IMR-90 (cell line): ENCODE measurements at regions not wholly inside any gene's neighbourhood (a gene's known extent, or its start where the extent isn't known, plus 50 kb on each side); places are given as distances from the start of the nearest gene placed in this dataset.

Experiments
- ATAC-seq: fragments of 200-7000 bp; cut with Tn5 transposase; 2 replicates; pipeline ENCODE4 v1.9.1; 2020; ENCODE audit warnings: low read depth, mild to moderate bottlenecking, moderate library complexity
- BruUV-seq: library from RNA; stranded (reverse); fragments of 400-500 nt; replicated peaks from 2 replicates; lab custom pipeline; 2021; lab: Mats Ljungman, UMichigan
- CTCF ChIA-PET: fragments of 300-600 bp; formaldehyde crosslinking; extraction: SDS; loops from one replicate; lab custom pipeline; 2021; ENCODE audit warnings: antibody characterized with exemption; lab: Yijun Ruan, JAX
- POLR2A ChIA-PET: fragments of 300-600 bp; sonication (Branson Sonifier 250); formaldehyde crosslinking; loops from one replicate; lab custom pipeline; 2022; ENCODE audit warnings: antibody characterized with exemption; ENCODE audit not compliant: unreplicated experiment; lab: Charles Lee
- DNase-seq: peaks from one replicate; pipeline ENCODE4 v3.0.0; 2013
- H2AFZ ChIP-seq: replicated peaks from 2 replicates; pipeline ENCODE3; 2013; ENCODE audit warnings: low read length, mild to moderate bottlenecking; ENCODE audit not compliant: poor library complexity
- H2AK5ac ChIP-seq: 2 replicates; pipeline ENCODE4 v1.6.1; 2013; ENCODE audit warnings: low read depth, low read length, inconsistent platforms
- H2AK9ac ChIP-seq: replicated peaks from 2 replicates; pipeline ENCODE3; 2013; ENCODE audit warnings: mild to moderate bottlenecking, low read depth, low read length, moderate library complexity; ENCODE audit not compliant: poor library complexity
- H2BK120ac ChIP-seq: 2 replicates; pipeline ENCODE4 v1.6.1; 2013; ENCODE audit warnings: low read depth, low read length, inconsistent platforms
- H2BK15ac ChIP-seq: 3 replicates; pipeline ENCODE4 v1.6.1; 2013; ENCODE audit warnings: low read depth, low read length, inconsistent platforms
- H2BK20ac ChIP-seq: 2 replicates; pipeline ENCODE4 v1.6.1; 2013; ENCODE audit warnings: low read depth, mild to moderate bottlenecking, inconsistent platforms, low read length, moderate library complexity
- H2BK5ac ChIP-seq: 2 replicates; pipeline ENCODE4 v1.6.1; 2013; ENCODE audit warnings: mild to moderate bottlenecking, low read depth, low read length, inconsistent platforms; ENCODE audit not compliant: poor library complexity, severe bottlenecking
- H3K14ac ChIP-seq: replicated peaks from 2 replicates; pipeline ENCODE4 v1.6.1; 2013; ENCODE audit warnings: low read depth, low read length, inconsistent platforms
- H3K18ac ChIP-seq: 2 replicates; pipeline ENCODE4 v1.6.1; 2013; ENCODE audit warnings: low read depth, low read length, control low read depth
- H3K23ac ChIP-seq: 2 replicates; pipeline ENCODE4 v1.6.1; 2013; ENCODE audit warnings: low read depth, low read length, inconsistent platforms
- H3K27ac ChIP-seq: 2 replicates; pipeline ENCODE4 v1.5.1; 2013; ENCODE audit warnings: mild to moderate bottlenecking, control low read depth, low read length; ENCODE audit not compliant: insufficient read depth
- H3K27me3 ChIP-seq: 2 replicates; pipeline ENCODE4 v1.6.1; 2013; ENCODE audit warnings: low read length; ENCODE audit not compliant: control insufficient read depth, insufficient read depth
- H3K36me3 ChIP-seq: 2 replicates; pipeline ENCODE4 v1.6.1; 2013; ENCODE audit warnings: low read length, mixed read lengths; ENCODE audit not compliant: control insufficient read depth, insufficient read depth
- H3K4ac ChIP-seq: 2 replicates; pipeline ENCODE4 v1.6.1; 2013; ENCODE audit warnings: low read depth, low read length, inconsistent platforms
- H3K4me1 ChIP-seq: 2 replicates; pipeline ENCODE4 v1.6.1; 2013; ENCODE audit warnings: low read length, mixed read lengths; ENCODE audit not compliant: control insufficient read depth, insufficient read depth
- H3K4me2 ChIP-seq: 2 replicates; pipeline ENCODE4 v1.6.1; 2013; ENCODE audit warnings: low read depth, mild to moderate bottlenecking, control low read depth, low read length, moderate library complexity
- H3K4me3 ChIP-seq: 2 replicates; pipeline ENCODE4 v1.5.1; 2013; ENCODE audit warnings: low read depth, mild to moderate bottlenecking, control low read depth, low read length, moderate library complexity; ENCODE audit not compliant: insufficient read depth
- H3K56ac ChIP-seq: 2 replicates; pipeline ENCODE4 v1.6.1; 2013; ENCODE audit warnings: low read length, inconsistent platforms; ENCODE audit not compliant: insufficient read depth; ENCODE audit errors: extremely low read depth
- H3K79me1 ChIP-seq, 2 experiments: 2 replicates each; pipeline ENCODE4 v1.6.1; 2013; ENCODE audit warnings: low read length in 2 of 2, inconsistent platforms in 1 of 2, low read depth in 1 of 2
- H3K9ac ChIP-seq: 2 replicates; pipeline ENCODE4 v1.6.1; 2013; ENCODE audit warnings: low read depth, low read length, control low read depth
- H3K9me1 ChIP-seq: 2 replicates; pipeline ENCODE4 v1.6.1; 2013; ENCODE audit warnings: low read length, inconsistent platforms; ENCODE audit not compliant: insufficient read depth
- H3K9me3 ChIP-seq: 2 replicates; pipeline ENCODE4 v1.6.1; 2013; ENCODE audit warnings: low read length; ENCODE audit not compliant: control insufficient read depth, insufficient read depth
- H4K20me1 ChIP-seq: 2 replicates; pipeline ENCODE4 v1.6.1; 2013; ENCODE audit warnings: low read length, inconsistent platforms; ENCODE audit not compliant: insufficient read depth
- H4K5ac ChIP-seq: 2 replicates; pipeline ENCODE4 v1.6.1; 2013; ENCODE audit warnings: mild to moderate bottlenecking, low read depth, low read length, control low read depth
- H4K8ac ChIP-seq, 2 experiments: 2 replicates each; pipeline ENCODE4 v1.6.1; 2013; ENCODE audit warnings: low read depth in 2 of 2, low read length in 2 of 2, control low read depth in 1 of 2, inconsistent platforms in 1 of 2
- H4K91ac ChIP-seq: 2 replicates; pipeline ENCODE4 v1.6.1; 2013; ENCODE audit warnings: low read depth, low read length, inconsistent platforms; ENCODE audit not compliant: insufficient read depth
- CEBPB ChIP-seq: IDR thresholded peaks from 2 replicates; pipeline ENCODE4 v1.6.1; 2012; ENCODE audit warnings: low read depth, low read length, improper control_type of control experiment
- MAZ ChIP-seq: IDR thresholded peaks from 2 replicates; pipeline ENCODE4 v1.6.1; 2012; ENCODE audit warnings: low read depth, mild to moderate bottlenecking, low read length, improper control_type of control experiment, moderate library complexity, borderline replicate concordance
- POLR2A ChIP-seq: IDR thresholded peaks from 2 replicates; pipeline ENCODE4 v1.6.1; 2012; ENCODE audit warnings: mild to moderate bottlenecking, low read depth, low read length
- RFX5 ChIP-seq: IDR thresholded peaks from 2 replicates; pipeline ENCODE4 v1.8.0; 2012; ENCODE audit warnings: low read depth, mild to moderate bottlenecking, low read length, moderate library complexity
- WGBS, 2 experiments: methylation state at CpG; one replicate each; pipeline versions ENCODE4 v1.1.5 to v1.1.7; 2013; ENCODE audit warnings: missing lambda C conversion rate in 2 of 2; ENCODE audit not compliant: insufficient read length in 1 of 2; ENCODE audit errors: extremely low coverage in 2 of 2; 5-methylcytosine and 5-hydroxymethylcytosine counted together
- dilution Hi-C: fragments of 300-500 bp; cut with HindIII; formaldehyde crosslinking; loops from one replicate; pipeline ENCODE4 v1.14.3; 2018; ENCODE audit warnings: low sequenced_read_pairs; ENCODE audit not compliant: unreplicated experiment
- in situ Hi-C: fragments of 300-500 bp; cut with MboI; formaldehyde crosslinking; loops from 3 replicates; pipeline ENCODE4 v1.14.3; 2019; ENCODE audit warnings: low sequenced_read_pairs, inconsistent platforms, mixed read lengths
- intact Hi-C: fragments of 100-400 bp; cut with micrococcal nuclease; formaldehyde crosslinking; loops from 2 replicates; pipeline ENCODE4 v1.10.0; 2022

- no peak overlapping the region for H4K8ac ChIP-seq
- CTCF ChIA-PET: no interaction called here
Observed at GRCh38 chr1:229810961-229811360, 184.9 kb downstream of the URB2 start.

More at GRCh38 chr1:229810961-229811360, 184.9 kb downstream of the URB2 start:
- Histone ChIP-seq H3K18ac (no peak overlapping the region), H3K9me1 (no peaks in the 10 kb centered on the region), H2BK5ac (no peak overlapping the region), H4K5ac (no peak overlapping the region), H3K36me3 (no peaks in the 10 kb centered on the region), H2BK15ac (no peak overlapping the region), H2AK5ac (no peak overlapping the region), H4K91ac (no peak overlapping the region), H3K23ac (no peak overlapping the region), H3K27ac (no peak overlapping the region), H3K27me3 (no peaks in the 10 kb centered on the region), H2AFZ (no peak overlapping the region), H2AK9ac (no peak overlapping the region), H3K9me3 (peaks cover 5% of the 10 kb centered on the region), H3K4me2 (no peak overlapping the region), H3K56ac (no peak overlapping the region), H2BK120ac (no peak overlapping the region), H3K9ac (no peak overlapping the region), H2BK20ac (no peak overlapping the region), H3K79me1 (no peaks in the 10 kb centered on the region), H3K4me1 (no peaks in the 10 kb centered on the region), H4K20me1 (no peaks in the 10 kb centered on the region), H3K4ac (no peak overlapping the region), H3K14ac (no peak overlapping the region), H3K4me3 (no peak overlapping the region)
- ATAC-seq (no peak), DNase-seq (no peak)
- no peak for TF ChIP-seq MAZ
- no peak for TF ChIP-seq CEBPB
- TF ChIP-seq RFX5: no peak
- TF ChIP-seq POLR2A: no peak
- intact Hi-C loops: no loop called here
- WGBS, 2 experiments: no CpG with 5 or more reads among the region's 2 CpGs
- in situ Hi-C loops: no loop called here
- dilution Hi-C loops: no loop called here
- no TSS peak for BruUV-seq
- POLR2A ChIA-PET: no interaction called here
